ENCODE measurements at regions not wholly inside any gene's neighbourhood (a gene's known extent, or its start where the extent isn't known, plus 50 kb on each side); places are given as distances from the start of the nearest gene placed in this dataset.
A peak's percentile ranks its signal among the peaks of the same experiment; 100 is the strongest.

GRCh38 chr4:149995134-149995756 is 83.0 kb upstream of the DCLK2 start:
- Mint-ChIP-seq H3K27me3 (no peaks in the 10 kb centered on the region), H3K4me1 (ENCODE audit: unreplicated experiment) (peaks cover 15% of the 10 kb centered on the region), H3K36me3 (no peaks in the 10 kb centered on the region), H3K27ac (no peak overlapping the region), H3K4me3 (no peak overlapping the region), H3K9me3 (peaks cover 5% of the 10 kb centered on the region)
- no peak for TF ChIP-seq CTCF (conservative IDR thresholded peaks at IDR 0.05)
- no peak for DNase-seq (ENCODE audit: extremely low spot score, unreplicated experiment)

GRCh38 chr4:149997881-149998421 is 80.3 kb upstream of the DCLK2 start:
- Mint-ChIP-seq H3K9me3 (peaks cover 5% of the 10 kb centered on the region), H3K27ac (no peak overlapping the region), H3K36me3 (no peaks in the 10 kb centered on the region), H3K27me3 (no peaks in the 10 kb centered on the region), H3K4me3 (no peak overlapping the region), H3K4me1 (ENCODE audit: unreplicated experiment) (peaks cover 15% of the 10 kb centered on the region)
- no peak for DNase-seq (ENCODE audit: extremely low spot score, unreplicated experiment)
- TF ChIP-seq CTCF (conservative IDR thresholded peaks at IDR 0.05): no peak

GRCh38 chr4:149999485-150000074 is 78.7 kb upstream of the DCLK2 start:
- Mint-ChIP-seq H3K4me1 (ENCODE audit: unreplicated experiment) (peaks cover 23% of the 10 kb centered on the region), H3K27me3 (no peaks in the 10 kb centered on the region), H3K36me3 (no peaks in the 10 kb centered on the region), H3K9me3 (no peaks in the 10 kb centered on the region), H3K27ac (no peak overlapping the region), H3K4me3 (no peak overlapping the region)
- peak; percentile 81 for TF ChIP-seq CTCF (conservative IDR thresholded peaks at IDR 0.05)
- DNase-seq (ENCODE audit: extremely low spot score, unreplicated experiment): no peak

GRCh38 chr4:150001815-150002214 is 76.4 kb upstream of the DCLK2 start:
- H3K9me3 Mint-ChIP-seq: no peaks in the 10 kb centered on the region
- H3K27ac Mint-ChIP-seq: no peak overlapping the region
- H3K27me3 Mint-ChIP-seq: no peaks in the 10 kb centered on the region
- TF ChIP-seq CTCF (conservative IDR thresholded peaks at IDR 0.05): no peak
- H3K4me3 Mint-ChIP-seq: no peak overlapping the region
- H3K4me1 Mint-ChIP-seq (ENCODE audit: unreplicated experiment): peaks cover 32% of the 10 kb centered on the region
- DNase-seq (ENCODE audit: extremely low spot score, unreplicated experiment): no peak
- no peaks in the 10 kb centered on the region for H3K36me3 Mint-ChIP-seq

- no peaks in the 10 kb centered on the region for H3K36me3 Mint-ChIP-seq
- no peaks in the 10 kb centered on the region for H3K27me3 Mint-ChIP-seq
- TF ChIP-seq CTCF (conservative IDR thresholded peaks at IDR 0.05): no peak
- H3K4me3 Mint-ChIP-seq: no peak overlapping the region
- H3K27ac Mint-ChIP-seq: no peak overlapping the region
- peaks cover 35% of the 10 kb centered on the region for H3K4me1 Mint-ChIP-seq (ENCODE audit: unreplicated experiment)
- no peak for DNase-seq (ENCODE audit: extremely low spot score, unreplicated experiment)
- no peaks in the 10 kb centered on the region for H3K9me3 Mint-ChIP-seq
These were observed 75.7 kb upstream of the DCLK2 start for GRCh38 chr4:150002561-150002960.

All from type B pancreatic cell (in vitro differentiated cells).